OCI-LY7 (cell line): ENCODE measurements at regions not wholly inside any gene's neighbourhood (a gene's known extent, or its start where the extent isn't known, plus 50 kb on each side); places are given as distances from the start of the nearest gene placed in this dataset.

Source experiments
- CTCF ChIP-seq: fragments of 200-600 bp; sonication (generic); conservative IDR thresholded peaks from 2 replicates; pipeline ENCODE4 v1.5.1; 2014; ENCODE audit warnings: mild to moderate bottlenecking, antibody characterized with exemption, low read length, moderate library complexity, mixed read lengths
- EZH2phosphoT487 ChIP-seq: fragments of 200-600 bp; sonication (generic); IDR thresholded peaks from 2 replicates; pipeline ENCODE4 v1.6.1; 2018; ENCODE audit warnings: low read depth, borderline replicate concordance, mild to moderate bottlenecking, mixed run types, antibody characterized with exemption, low read length, moderate library complexity, mixed read lengths

- TF ChIP-seq CTCF (no peak), EZH2phosphoT487 (no peak)
Observed at GRCh38 chr1:198846556-198846955, 207.7 kb downstream of the PTPRC start.
